ENCODE measurements at regions not wholly inside any gene's neighbourhood (a gene's known extent, or its start where the extent isn't known, plus 50 kb on each side); places are given as distances from the start of the nearest gene placed in this dataset.

- TF ChIP-seq CEBPZ (IDR thresholded peaks at IDR 0.05; ENCODE audit: low read length) (no peak), SMAD9 (CRISPR knock-in tag; IDR thresholded peaks at IDR 0.05) (no peak), SALL1 (CRISPR knock-in tag; IDR thresholded peaks at IDR 0.05) (no peak), ZNF224 (CRISPR knock-in tag; IDR thresholded peaks at IDR 0.05) (no peak)
Observed at GRCh38 chr6:40877362-40877761, 161.7 kb downstream of the UNC5CL start (continued).

- Histone ChIP-seq H4K20me1 (ENCODE audit: insufficient read depth, low read length) (no peaks in the 10 kb centered on the region), H3K36me3 (replicated peaks in 1 of 2; ENCODE audit: control insufficient read depth in 1 of 2, insufficient read depth in 2 of 2, low read length in 2 of 2) (no peaks in the 10 kb centered on the region), H3K4me1 (ENCODE audit: insufficient read depth, low read length) (peaks cover 7% of the 10 kb centered on the region), H3K4me2 (ENCODE audit: low read depth, low read length) (no peak overlapping the region), H3K79me2 (ENCODE audit: insufficient read depth, low read length) (no peaks in the 10 kb centered on the region), H3K9ac (ENCODE audit: insufficient read depth, low read depth, low read length) (no peak overlapping the region), H3K27ac (ENCODE audit: extremely low read length, insufficient read depth, low read length) (no peak overlapping the region), H3K9me3 (ENCODE audit: low read length) (no peaks in the 10 kb centered on the region), H3K27me3 (ENCODE audit: control insufficient read depth in 1 of 2, insufficient read depth in 2 of 2, low read length in 2 of 2) (peaks cover 0 to 3% of the 10 kb centered on the region in 2 experiments; a peak in 2 of 5 replicates), H2AFZ (ENCODE audit: low read length) (no peak overlapping the region), H3K4me3 (replicated peaks in 1 of 3; ENCODE audit: insufficient read depth in 1 of 3, low read depth in 2 of 3, low read length in 3 of 3) (no peak overlapping the region)
- ATAC-seq (no peak), FAIRE-seq (no peak), DNase-seq (ENCODE audit: low spot score) (no peak)
- 1% methylated on average over 2 of the region's 2 CpGs for WGBS (ENCODE audit: low lambda C conversion rate)
- no TSS peak for BruUV-seq (replicated peaks)
- ChIA-PET POLR2A (no interaction called here), CTCF (ENCODE audit: low intra/inter-chr PET ratio, low total read pairs) (no interaction called here)
- TF ChIP-seq NONO (IDR thresholded peaks at IDR 0.05) = 0 out of 2 replicates have a peak, but pooled peaks have one; percentile 41
- TF ChIP-seq NONO (CRISPR knock-in tag; conservative IDR thresholded peaks at IDR 0.05) = no peak
- TF ChIP-seq FOXK2 (IDR thresholded peaks at IDR 0.05) = 0 out of 2 replicates have a peak, but pooled peaks have one; percentile 15
- 0 out of 2 replicates have a peak, but pooled peaks have one; percentile 47 for TF ChIP-seq ZNF512 (CRISPR knock-in tag; IDR thresholded peaks at IDR 0.05)
- no peak for TF ChIP-seq AHR (CRISPR knock-in tag; IDR thresholded peaks at IDR 0.05)
- in situ Hi-C loops (cut with HindIII; ENCODE audit: extremely low pct_ligation_motif_present, low pct_unique_long_range_greater_than_20kb) = no loop called here
- intact Hi-C loops (cut with micrococcal nuclease; ENCODE audit: unreplicated experiment) = no loop called here
Observed at GRCh38 chr6:40876336-40876735, 162.7 kb downstream of the UNC5CL start.
